GM12878 (cell line): ENCODE measurements at regions not wholly inside any gene's neighbourhood (a gene's known extent, or its start where the extent isn't known, plus 50 kb on each side); places are given as distances from the start of the nearest gene placed in this dataset.

Experiments
- ATAC-seq: fragments of 200-7000 bp; cut with Tn5 transposase; 3 replicates; pipeline ENCODE4 v1.9.1; 2020; ENCODE audit warnings: mild to moderate bottlenecking, moderate library complexity
- BruUV-seq: library from RNA; stranded (reverse); fragments of 400-500 nt; replicated peaks from 2 replicates; lab custom pipeline; 2021; lab: Mats Ljungman, UMichigan
- CTCF ChIA-PET: fragments of 300-600 bp; sonication (Branson Sonifier 250); formaldehyde crosslinking; extraction: SDS; loops from one replicate; lab custom pipeline; 2021; ENCODE audit warnings: inconsistent platforms; lab: Yijun Ruan, JAX
- POLR2A ChIA-PET: fragments of 350-600 bp; formaldehyde crosslinking; extraction: SDS; loops from one replicate; lab custom pipeline; 2021; ENCODE audit warnings: inconsistent platforms; lab: Charles Lee
- RAD21 ChIA-PET: fragments of 300-600 bp; sonication (Branson Sonifier 250); formaldehyde crosslinking; loops from one replicate; lab custom pipeline; 2023; ENCODE audit warnings: antibody characterized with exemption; ENCODE audit not compliant: unreplicated experiment; lab: Charles Lee
- SMC1A ChIA-PET: fragments of 300-600 bp; sonication (Branson Sonifier 250); formaldehyde crosslinking; loops from one replicate; lab custom pipeline; 2023; ENCODE audit not compliant: unreplicated experiment, uncharacterized antibody; lab: Charles Lee
- DNase-seq: peaks from one replicate; pipeline ENCODE4 v3.0.0-alpha.2; 2011; ENCODE audit warnings: low read depth, low spot score
- FAIRE-seq: peaks from 3 replicates; lab custom pipeline; 2011; peaks lifted over from hg19 to GRCh38; lab: Jason Lieb, UNC
- H2AFZ ChIP-seq: 2 replicates; pipeline ENCODE4 v1.6.0; 2011; ENCODE audit warnings: low read depth, low read length, control low read depth; ENCODE audit not compliant: control insufficient read depth
- H3K27ac ChIP-seq: 2 replicates; pipeline ENCODE4 v1.5.1; 2011; ENCODE audit warnings: control low read depth; ENCODE audit not compliant: control insufficient read depth, insufficient read depth
- H3K27me3 ChIP-seq, 2 experiments: replicated peaks in 1 of 2; 2 replicates each; pipeline versions ENCODE4 v1.6.0 to v1.6.1; 2011; ENCODE audit warnings: low read length in 1 of 2; ENCODE audit not compliant: control insufficient read depth in 2 of 2, insufficient read depth in 2 of 2
- H3K36me3 ChIP-seq, 2 experiments: 2 replicates each; pipeline ENCODE4 v1.5.1; 2011; ENCODE audit warnings: low read length in 1 of 2; ENCODE audit not compliant: control insufficient read depth in 2 of 2, insufficient read depth in 2 of 2
- H3K4me1 ChIP-seq: 2 replicates; pipeline ENCODE4 v1.6.1; 2011; ENCODE audit warnings: mild to moderate bottlenecking, low read length, moderate library complexity, mixed read lengths; ENCODE audit not compliant: control insufficient read depth, insufficient read depth
- H3K4me2 ChIP-seq: 2 replicates; pipeline ENCODE4 v1.6.0; 2011; ENCODE audit warnings: control low read depth; ENCODE audit not compliant: control insufficient read depth, insufficient read depth
- H3K4me3 ChIP-seq: fragments of 200-600 bp; sonication (generic); 2 replicates; pipeline ENCODE4 v1.5.1; 2016
- H3K79me2 ChIP-seq: 2 replicates; pipeline ENCODE4 v1.6.0; 2011; ENCODE audit warnings: low read length; ENCODE audit not compliant: control insufficient read depth, insufficient read depth
- H3K9ac ChIP-seq: 2 replicates; pipeline ENCODE4 v1.8.0; 2011; ENCODE audit warnings: low read length, control low read depth, mixed read lengths; ENCODE audit not compliant: control insufficient read depth, insufficient read depth
- H3K9me3 ChIP-seq: replicated peaks from 3 replicates; pipeline ENCODE4 v1.5.1; 2011; ENCODE audit warnings: mild to moderate bottlenecking, low read length; ENCODE audit not compliant: control insufficient read depth, insufficient read depth
- H4K20me1 ChIP-seq: 2 replicates; pipeline ENCODE4 v1.6.0; 2011; ENCODE audit not compliant: control insufficient read depth, insufficient read depth
- EP300 ChIP-seq, 2 experiments: fragments of 150-350 bp in 1 of 2; IDR thresholded peaks; 2 replicates each; pipeline ENCODE4 v1.6.1; 2011 to 2012; ENCODE audit warnings: low read depth in 2 of 2, low read length in 2 of 2, borderline replicate concordance in 1 of 2, improper control_type of control experiment in 1 of 2, inconsistent platforms in 1 of 2; ENCODE audit not compliant: control insufficient read depth in 1 of 2
- HDAC2 ChIP-seq: fragments of 200-600 bp; sonication (generic); IDR thresholded peaks from 2 replicates; pipeline ENCODE4 v1.6.1; 2017
- LARP7 ChIP-seq: fragments of 450-650 bp; IDR thresholded peaks from 2 replicates; pipeline ENCODE4 v1.6.1; 2017; ENCODE audit warnings: mild to moderate bottlenecking
- MLLT1 ChIP-seq: fragments of 450-650 bp; IDR thresholded peaks from 2 replicates; pipeline ENCODE4 v1.6.1; 2016; ENCODE audit warnings: mild to moderate bottlenecking
- MXI1 ChIP-seq: fragments of 150-350 bp; IDR thresholded peaks from 2 replicates; pipeline ENCODE4 v1.6.1; 2011; ENCODE audit warnings: low read depth, mild to moderate bottlenecking, inconsistent platforms, low read length, improper control_type of control experiment
- PAX8 ChIP-seq: fragments of 450-650 bp; IDR thresholded peaks from 2 replicates; pipeline ENCODE4 v1.6.1; 2017; ENCODE audit warnings: mild to moderate bottlenecking, moderate library complexity
- PML ChIP-seq: IDR thresholded peaks from 2 replicates; pipeline ENCODE4 v1.6.1; 2012; ENCODE audit warnings: low read length, inconsistent platforms
- RAD51 ChIP-seq: fragments of 450-650 bp; IDR thresholded peaks from 2 replicates; pipeline ENCODE4 v1.6.1; 2016; ENCODE audit warnings: moderate library complexity, mild to moderate bottlenecking, inconsistent platforms
- RB1 ChIP-seq: fragments of 450-650 bp; formaldehyde crosslinking; IDR thresholded peaks from 2 replicates; pipeline ENCODE4 v1.6.1; 2017; ENCODE audit warnings: mild to moderate bottlenecking, borderline replicate concordance
- RCOR1 ChIP-seq: conservative IDR thresholded peaks from 2 replicates; pipeline ENCODE4 v1.6.1; 2012; ENCODE audit warnings: low read depth, low read length, improper control_type of control experiment
- ZNF207 ChIP-seq: fragments of 450-650 bp; IDR thresholded peaks from 2 replicates; pipeline ENCODE4 v1.6.1; 2014; ENCODE audit warnings: antibody characterized with exemption, mild to moderate bottlenecking, borderline replicate concordance
- ZZZ3 ChIP-seq: IDR thresholded peaks from 2 replicates; pipeline ENCODE4 v1.6.1; 2011; ENCODE audit warnings: low read depth; ENCODE audit not compliant: control insufficient read depth, insufficient read length
- WGBS: methylation state at CpG from one replicate; pipeline ENCODE4 v1.1.6; 2016; ENCODE audit warnings: low lambda C conversion rate; ENCODE audit not compliant: insufficient replicate concordance, insufficient coverage; ENCODE audit errors: missing lambda C conversion rate; 5-methylcytosine and 5-hydroxymethylcytosine counted together
- in situ Hi-C: fragments of 300-500 bp; cut with MboI; formaldehyde crosslinking; loops from 9 replicates; pipeline ENCODE4 v1.14.3; 2018; ENCODE audit warnings: mixed read lengths
- intact Hi-C: fragments of 100-400 bp; cut with micrococcal nuclease; formaldehyde crosslinking; loops from one replicate; pipeline ENCODE4 v1.14.2; 2022; ENCODE audit not compliant: unreplicated experiment
- TF ChIP-seq, protein P1 (sequence below): IDR thresholded peaks from 2 replicates; pipeline ENCODE4 v1.6.1; 2012; ENCODE audit warnings: low read depth, low read length, improper control_type of control experiment

DNA sequence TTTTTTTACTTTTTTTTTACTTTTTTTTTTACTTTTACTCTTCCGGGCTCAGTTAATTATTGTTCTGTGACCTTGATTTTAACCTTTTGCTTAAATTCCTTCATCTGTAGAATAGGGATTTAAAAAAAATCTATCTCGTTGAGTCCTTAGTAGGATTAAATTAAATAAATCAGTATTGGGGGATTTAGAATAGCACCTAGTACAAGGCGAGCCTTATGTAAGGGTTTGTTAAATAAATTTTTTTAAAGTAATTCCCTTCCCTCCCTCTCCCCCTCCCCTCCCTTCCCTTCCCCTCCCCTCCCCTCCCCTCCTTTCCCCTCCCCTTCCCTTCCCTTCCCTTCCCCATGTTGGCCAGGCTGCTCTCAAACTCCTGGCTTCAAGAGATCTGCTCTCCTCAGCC, 287.2 kb upstream of the KCNH8 start:
- DNase-seq (no peak), ATAC-seq (no peak), FAIRE-seq (no peak)
- in situ Hi-C loops, result loop anchor here (25.0 kb wide), 1 partner anchor 1001 kb away; no protein-coding TSS in a partner anchor
- ChIA-PET POLR2A (no interaction called here), RAD21 (no interaction called here), CTCF (no interaction called here), SMC1A (no interaction called here)
- intact Hi-C loops, result no loop called here
- H4K20me1 ChIP-seq, result no peaks in the 10 kb centered on the region
- H2AFZ ChIP-seq, result no peak overlapping the region
- H3K9me3 ChIP-seq, result no peaks in the 10 kb centered on the region
- BruUV-seq, result no TSS peak
- H3K36me3 ChIP-seq, result no peaks in the 10 kb centered on the region
- no peak overlapping the region for H3K4me3 ChIP-seq
- no peaks in the 10 kb centered on the region for H3K4me1 ChIP-seq
- H3K9ac ChIP-seq, result no peak overlapping the region
- TF ChIP-seq PML, result no peak
- TF ChIP-seq, protein P1, sequence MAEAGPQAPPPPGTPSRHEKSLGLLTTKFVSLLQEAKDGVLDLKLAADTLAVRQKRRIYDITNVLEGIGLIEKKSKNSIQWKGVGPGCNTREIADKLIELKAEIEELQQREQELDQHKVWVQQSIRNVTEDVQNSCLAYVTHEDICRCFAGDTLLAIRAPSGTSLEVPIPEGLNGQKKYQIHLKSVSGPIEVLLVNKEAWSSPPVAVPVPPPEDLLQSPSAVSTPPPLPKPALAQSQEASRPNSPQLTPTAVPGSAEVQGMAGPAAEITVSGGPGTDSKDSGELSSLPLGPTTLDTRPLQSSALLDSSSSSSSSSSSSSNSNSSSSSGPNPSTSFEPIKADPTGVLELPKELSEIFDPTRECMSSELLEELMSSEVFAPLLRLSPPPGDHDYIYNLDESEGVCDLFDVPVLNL, result no peak
- TF ChIP-seq MXI1, result no peak
- no peak for TF ChIP-seq MLLT1
- no peak for TF ChIP-seq RB1
- no peak for TF ChIP-seq EP300 (IDR thresholded peaks at IDR 0.05; ENCODE audit: borderline replicate concordance in 1 of 2, control insufficient read depth in 1 of 2, low read depth in 2 of 2, low read length in 2 of 2)
- no peak for TF ChIP-seq RAD51
- no peak for TF ChIP-seq RCOR1
- TF ChIP-seq LARP7, result no peak
- TF ChIP-seq ZZZ3, result no peak
- TF ChIP-seq HDAC2, result no peak
- TF ChIP-seq PAX8, result no peak
- no peak for TF ChIP-seq ZNF207
- H3K27me3 ChIP-seq, result no peaks in the 10 kb centered on the region
- H3K4me2 ChIP-seq, result no peak overlapping the region
- H3K27ac ChIP-seq, result no peak overlapping the region
- WGBS, result 17% methylated on average over 3 of the region's 3 CpGs
- H3K79me2 ChIP-seq, result no peaks in the 10 kb centered on the region
